Mesodermal cell (in vitro differentiated cells): ENCODE measurements at regions not wholly inside any gene's neighbourhood (a gene's known extent, or its start where the extent isn't known, plus 50 kb on each side); places are given as distances from the start of the nearest gene placed in this dataset.

Experiments
- H3K27ac ChIP-seq: 2 replicates; pipeline ENCODE4 v1.7.0; 2013; ENCODE audit warnings: mild to moderate bottlenecking, low read depth, low read length, moderate library complexity; ENCODE audit not compliant: severe bottlenecking
- H3K36me3 ChIP-seq: 2 replicates; pipeline ENCODE4 v1.7.1; 2013; ENCODE audit warnings: mild to moderate bottlenecking, low read length, moderate library complexity; ENCODE audit not compliant: control insufficient read depth, insufficient read depth
- H3K4me1 ChIP-seq: one replicate; pipeline ENCODE4 v1.7.1; 2013; ENCODE audit warnings: mild to moderate bottlenecking, low read length; ENCODE audit not compliant: insufficient read depth, control insufficient read depth, poor library complexity, severe bottlenecking
- H3K4me3 ChIP-seq: 2 replicates; pipeline ENCODE4 v1.7.0; 2013; ENCODE audit warnings: low read length, control low read depth, mild to moderate bottlenecking; ENCODE audit not compliant: insufficient read depth, poor library complexity, severe bottlenecking; ENCODE audit errors: extremely low read depth
- H3K9me3 ChIP-seq: 2 replicates; pipeline ENCODE4 v1.7.1; 2013; ENCODE audit warnings: mild to moderate bottlenecking, low read length, moderate library complexity; ENCODE audit not compliant: control insufficient read depth
- WGBS, 2 experiments: methylation state at CpG; one replicate each; pipeline ENCODE4 v1.1.5; 2013; ENCODE audit warnings: missing lambda C conversion rate in 2 of 2; ENCODE audit not compliant: insufficient coverage in 2 of 2; 5-methylcytosine and 5-hydroxymethylcytosine counted together

DNA sequence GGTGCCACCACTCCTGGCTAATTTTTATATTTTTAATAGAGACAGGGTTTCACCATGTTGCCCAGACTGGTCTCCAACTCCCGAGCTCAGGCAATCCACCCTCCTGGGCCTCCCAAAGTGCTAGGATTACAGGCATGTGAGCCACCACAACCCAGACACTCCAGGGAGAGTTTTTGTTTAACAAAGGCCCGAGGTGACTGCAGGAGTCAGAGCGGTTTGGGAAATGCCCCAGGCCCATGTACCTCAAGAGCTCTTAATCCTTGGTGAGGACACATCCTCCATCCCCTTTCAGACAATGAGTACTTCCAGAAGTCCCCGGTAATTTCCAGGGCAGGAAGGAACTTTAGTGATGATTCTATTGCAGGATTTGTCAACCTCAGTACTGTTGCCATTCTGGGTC is 176.0 kb downstream of the ESRRB start:
- no peaks in the 10 kb centered on the region for H3K4me1 ChIP-seq
- H3K9me3 ChIP-seq: no peaks in the 10 kb centered on the region
- H3K4me3 ChIP-seq: no peak overlapping the region
- H3K27ac ChIP-seq: no peak overlapping the region
- WGBS, 2 experiments: 28 to 30% methylated on average over 2 to 3 of the region's 4 CpGs
- H3K36me3 ChIP-seq: no peaks in the 10 kb centered on the region

DNA sequence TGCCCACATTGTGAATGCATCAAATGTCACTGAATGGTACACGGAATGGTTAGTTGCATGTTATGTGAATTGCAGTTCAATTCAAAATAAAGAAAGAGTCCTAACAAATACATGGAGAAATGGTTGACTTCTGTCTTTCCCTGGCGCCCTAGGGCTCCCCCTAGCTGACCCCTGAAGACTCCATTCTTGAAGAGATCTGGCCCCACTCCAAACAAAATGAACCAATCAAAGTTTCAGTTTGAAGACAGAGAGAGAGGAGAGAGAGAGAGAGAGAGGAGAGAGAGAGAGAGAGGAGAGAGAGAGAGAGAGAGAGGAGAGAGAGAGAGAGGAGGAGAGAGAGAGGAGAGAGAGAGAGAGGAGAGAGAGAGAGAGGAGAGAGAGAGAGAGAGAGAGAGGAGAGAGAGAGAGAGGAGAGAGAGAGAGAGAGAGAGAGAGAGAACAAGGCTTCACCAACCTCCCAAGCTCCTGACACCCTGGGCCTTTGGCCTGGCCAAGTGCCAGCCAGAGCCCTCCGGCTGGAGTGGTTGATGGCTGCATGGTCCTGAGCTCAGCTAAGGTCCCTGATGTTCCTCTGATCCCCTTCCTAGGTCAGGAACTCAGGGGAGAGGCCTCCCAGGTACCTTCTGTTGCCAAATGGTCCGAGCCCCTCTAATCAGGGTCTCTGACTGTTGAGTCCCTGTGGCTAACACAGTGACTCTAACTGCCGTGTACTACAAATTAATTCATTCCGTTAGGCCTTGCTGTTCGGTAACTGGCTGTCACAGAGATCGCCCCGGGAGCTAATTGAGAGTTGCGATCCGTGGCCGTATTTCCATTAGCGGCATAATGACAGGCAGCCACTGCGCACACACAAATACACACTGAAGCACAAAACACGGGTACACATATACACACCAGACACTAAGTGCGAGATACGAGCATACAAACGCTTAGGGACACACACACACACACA is 188.8 kb downstream of the ESRRB start:
- WGBS, 2 experiments: 81 to 89% methylated on average over 8 to 17 of the region's 18 CpGs
- H3K4me1 ChIP-seq: no peaks in the 10 kb centered on the region
- no peaks in the 10 kb centered on the region for H3K36me3 ChIP-seq

DNA sequence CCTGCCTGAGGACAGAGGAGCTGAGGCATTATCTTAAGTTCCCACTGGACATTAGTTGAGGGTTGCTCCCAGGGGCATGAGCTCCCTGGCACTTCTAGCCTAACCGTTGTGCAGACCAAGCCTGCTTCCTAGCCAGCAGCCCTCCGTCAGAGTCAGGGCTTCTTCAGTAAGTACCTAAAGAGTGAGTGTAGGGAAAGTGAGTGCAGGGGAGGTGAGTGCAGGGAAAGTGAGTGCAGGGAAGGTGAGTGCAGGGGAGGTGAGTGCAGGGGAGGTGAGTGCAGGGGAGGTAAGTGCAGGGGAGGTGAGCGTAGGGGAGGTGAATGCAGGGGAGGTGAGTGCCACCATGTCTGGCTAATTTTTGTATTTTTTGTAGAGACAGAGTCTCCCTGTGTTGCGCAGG is 190.5 kb downstream of the ESRRB start:
- H3K4me3 ChIP-seq: no peak overlapping the region
- WGBS, 2 experiments: 77 to 80% methylated on average over 2 to 3 of the region's 4 CpGs
- no peak overlapping the region for H3K27ac ChIP-seq
- H3K9me3 ChIP-seq: no peaks in the 10 kb centered on the region
- no peaks in the 10 kb centered on the region for H3K36me3 ChIP-seq
- no peaks in the 10 kb centered on the region for H3K4me1 ChIP-seq

More for the DNA sequence above, 188.8 kb downstream of the ESRRB start:
- H3K9me3 ChIP-seq: no peaks in the 10 kb centered on the region
- no peak overlapping the region for H3K4me3 ChIP-seq
- no peak overlapping the region for H3K27ac ChIP-seq

- H3K27ac ChIP-seq: no peak overlapping the region
- no peaks in the 10 kb centered on the region for H3K4me1 ChIP-seq
- WGBS, 2 experiments: 83 to 87% methylated on average over 18 of the region's 22 CpGs
- H3K36me3 ChIP-seq: no peaks in the 10 kb centered on the region
- no peaks in the 10 kb centered on the region for H3K9me3 ChIP-seq
- no peak overlapping the region for H3K4me3 ChIP-seq
These were observed 186.7 kb upstream of the VASH1 start for GRCh38 chr14:76574416-76575095.

GRCh38 chr14:76575108-76575507 is 186.2 kb upstream of the VASH1 start:
- Histone ChIP-seq H3K4me3 (no peak overlapping the region), H3K9me3 (no peaks in the 10 kb centered on the region), H3K36me3 (no peaks in the 10 kb centered on the region), H3K4me1 (no peaks in the 10 kb centered on the region), H3K27ac (no peak overlapping the region)
- WGBS, 2 experiments: 87 to 93% methylated on average over 5 to 8 of the region's 9 CpGs

DNA sequence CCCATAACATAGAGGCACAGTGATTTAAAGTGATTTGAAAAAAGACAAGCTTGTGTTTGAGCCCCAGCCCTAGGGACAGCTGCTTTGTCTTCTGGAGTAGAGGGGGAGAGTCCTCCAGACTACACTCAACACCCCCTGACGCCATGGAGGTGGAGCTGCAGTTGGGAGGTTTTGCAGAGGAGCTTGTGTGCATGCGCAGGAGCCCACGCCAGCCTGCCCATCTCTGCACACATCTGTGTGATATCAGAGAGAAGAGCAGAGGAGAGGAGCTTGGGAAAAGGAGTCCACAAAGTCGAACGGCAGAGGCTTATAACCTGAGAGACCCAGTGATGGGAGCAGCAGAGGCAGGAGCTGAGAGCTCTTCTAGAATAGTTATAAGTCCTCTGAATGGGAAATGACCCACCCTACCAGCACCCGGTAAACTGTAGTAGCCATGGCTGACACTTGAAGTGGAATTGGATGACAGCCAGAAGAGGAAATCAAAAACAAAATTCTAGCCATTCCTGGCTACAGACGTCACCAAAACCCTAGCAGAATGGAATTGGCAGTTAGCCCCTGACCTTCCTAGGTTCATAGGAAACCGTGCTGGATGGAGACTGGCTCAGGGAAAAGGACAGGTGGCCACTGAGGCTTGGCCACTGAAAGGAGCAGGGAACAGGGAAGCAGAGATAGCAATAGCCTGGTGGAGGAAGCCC is 185.1 kb upstream of the VASH1 start:
- Histone ChIP-seq H3K4me3 (no peak overlapping the region), H3K27ac (no peak overlapping the region), H3K9me3 (no peaks in the 10 kb centered on the region), H3K36me3 (no peaks in the 10 kb centered on the region), H3K4me1 (no peaks in the 10 kb centered on the region)
- 75 to 91% methylated on average over 4 to 7 of the region's 8 CpGs for WGBS, 2 experiments

GRCh38 chr14:76577090-76577489 is 184.2 kb upstream of the VASH1 start:
- Histone ChIP-seq H3K9me3 (no peaks in the 10 kb centered on the region), H3K27ac (no peak overlapping the region), H3K4me1 (no peaks in the 10 kb centered on the region), H3K4me3 (no peak overlapping the region), H3K36me3 (no peaks in the 10 kb centered on the region)
- 100% methylated on average over 1 of the region's 2 CpGs for WGBS, 2 experiments

DNA sequence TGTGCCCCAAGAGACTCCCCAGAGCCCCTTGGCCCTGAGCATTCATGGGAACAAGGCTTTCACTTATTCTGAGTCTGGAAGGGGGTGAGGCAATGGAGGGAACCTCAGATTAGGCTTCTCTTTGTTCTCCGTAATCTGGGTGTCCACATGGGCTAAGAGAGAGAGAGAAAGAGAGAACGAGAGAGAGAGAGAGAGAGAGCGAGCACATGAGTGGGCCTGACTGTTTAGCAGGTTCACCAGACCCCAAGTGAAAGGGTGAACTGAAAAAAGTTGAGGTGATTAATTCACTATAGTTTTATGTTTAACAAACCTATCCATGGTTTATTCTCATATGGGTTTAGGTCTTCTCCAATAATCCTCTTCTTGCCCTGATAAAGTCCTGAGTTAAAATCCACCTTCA is 183.4 kb upstream of the VASH1 start:
- Histone ChIP-seq H3K4me1 (no peaks in the 10 kb centered on the region), H3K27ac (no peak overlapping the region), H3K36me3 (no peaks in the 10 kb centered on the region), H3K4me3 (no peak overlapping the region), H3K9me3 (no peaks in the 10 kb centered on the region)
- WGBS, 2 experiments: 95 to 100% methylated on average over 1 to 3 of the region's 3 CpGs

GRCh38 chr14:76580399-76580798 is 180.9 kb upstream of the VASH1 start:
- H3K4me1 ChIP-seq: no peaks in the 10 kb centered on the region
- no peak overlapping the region for H3K27ac ChIP-seq
- 100% methylated on average over 2 of the region's 2 CpGs for WGBS, 2 experiments

GRCh38 chr14:76580967-76581366 is 180.3 kb upstream of the VASH1 start:
- no peak overlapping the region for H3K27ac ChIP-seq

More at GRCh38 chr14:76580399-76580798, 180.9 kb upstream of the VASH1 start:
- Histone ChIP-seq H3K9me3 (no peaks in the 10 kb centered on the region), H3K4me3 (no peak overlapping the region), H3K36me3 (no peaks in the 10 kb centered on the region)

More at GRCh38 chr14:76580967-76581366, 180.3 kb upstream of the VASH1 start:
- Histone ChIP-seq H3K4me3 (no peak overlapping the region), H3K9me3 (no peaks in the 10 kb centered on the region), H3K4me1 (no peaks in the 10 kb centered on the region), H3K36me3 (no peaks in the 10 kb centered on the region)
- WGBS, 2 experiments: no CpG with 5 or more reads among the region's 1 CpG
